HG03280 (cell line): ENCODE measurements at regions not wholly inside any gene's neighbourhood (a gene's known extent, or its start where the extent isn't known, plus 50 kb on each side); places are given as distances from the start of the nearest gene placed in this dataset.
"Not testable (repeated sequence)": the region's sequence is repeated elsewhere in the genome, so short reads cannot be mapped to it uniquely, and the experiment has no call there.

Experiments used
- ATAC-seq: cut with Tn5 transposase; IDR thresholded peaks from one replicate; pipeline ENCODE4 v1.9.1; 2021; ENCODE audit warnings: mild to moderate bottlenecking, moderate library complexity; ENCODE audit not compliant: unreplicated experiment

DNA sequence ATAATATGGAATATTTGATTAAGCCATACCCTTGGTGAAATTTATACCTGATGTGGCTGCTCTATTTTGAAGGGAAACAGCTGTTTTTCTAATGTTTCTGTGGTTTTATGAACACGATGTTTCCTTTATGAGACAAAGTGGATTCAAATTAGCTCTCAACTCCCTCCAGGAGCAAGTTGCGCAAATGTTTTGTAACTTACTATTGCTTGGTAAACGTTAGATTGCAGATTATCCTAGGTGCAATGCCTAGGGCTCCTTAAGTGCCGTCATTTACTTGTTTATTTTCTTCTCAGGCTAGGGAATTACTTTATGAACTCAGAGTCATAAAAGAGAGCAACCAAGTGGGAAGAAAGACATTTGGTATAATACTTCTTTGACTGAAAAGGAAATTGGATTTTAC is 763.1 kb downstream of the TAF11L14 start:
- ATAC-seq: no peak

DNA sequence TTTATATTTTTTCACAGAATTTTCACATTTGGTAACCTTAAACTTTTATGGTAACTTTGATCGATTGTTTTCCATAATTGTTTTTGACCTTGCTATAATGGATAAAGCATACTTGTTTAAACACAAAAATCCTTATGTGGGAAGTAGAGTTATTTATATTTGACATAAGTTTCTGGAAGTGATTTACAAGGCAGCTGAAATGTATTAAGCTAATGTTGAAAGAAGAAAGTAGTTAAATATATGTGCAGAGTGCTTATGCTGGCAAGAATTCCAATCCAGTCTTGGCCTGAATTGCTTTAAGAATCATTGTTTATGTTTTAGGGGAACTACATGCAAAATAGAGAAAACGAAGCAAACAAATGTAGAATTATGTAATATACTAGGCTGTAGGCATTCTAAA is 763.6 kb downstream of the TAF11L14 start:
- ATAC-seq: no peak

GRCh38 chr5:18399461-18400327 is 765.4 kb downstream of the TAF11L14 start:
- not testable (repeated sequence) for ATAC-seq

DNA sequence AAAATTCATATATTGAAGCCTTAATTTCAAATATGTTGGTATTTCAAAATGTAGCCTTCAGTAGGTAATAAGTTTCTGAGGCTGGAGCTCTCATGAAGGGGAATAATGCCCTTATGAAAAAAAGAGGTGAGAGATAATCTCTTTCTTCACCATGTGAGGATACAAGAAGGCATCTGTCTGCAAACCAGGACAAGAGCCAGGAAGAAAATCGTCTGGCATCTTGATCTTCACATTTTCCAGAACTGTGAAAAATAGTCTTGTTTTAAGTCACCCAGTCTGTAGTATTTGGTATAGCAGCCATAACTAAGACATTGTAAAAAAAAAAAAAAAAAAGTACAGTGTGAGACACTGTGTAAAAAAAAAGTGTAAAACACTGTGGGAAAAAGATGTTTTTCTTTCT is 768.9 kb downstream of the TAF11L14 start:
- no peak for ATAC-seq

GRCh38 chr5:18403941-18404438 is 769.7 kb downstream of the TAF11L14 start:
- no peak for ATAC-seq

DNA sequence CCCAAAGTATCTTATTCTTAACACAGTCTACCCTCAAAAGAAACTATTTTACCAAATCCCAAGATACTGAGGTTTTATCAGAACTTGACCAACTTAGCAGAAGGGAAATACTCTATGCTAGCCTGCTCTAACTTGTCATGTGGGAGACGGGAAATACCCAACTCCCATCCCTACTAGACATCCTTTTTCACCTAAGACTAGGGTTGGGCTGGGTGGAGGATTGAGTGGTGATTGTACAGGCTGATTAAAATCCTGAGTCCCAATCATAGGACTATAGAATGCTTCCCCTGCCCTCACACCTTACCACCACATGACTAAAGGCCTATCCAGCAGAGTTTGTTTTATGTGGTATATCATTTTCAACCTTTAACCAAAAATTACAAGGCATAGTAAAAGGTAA is 786.5 kb downstream of the TAF11L14 start:
- ATAC-seq: no peak

GRCh38 chr5:18433336-18433735 is 799.1 kb downstream of the TAF11L14 start:
- no peak for ATAC-seq

GRCh38 chr5:18438126-18438525 is 803.9 kb downstream of the TAF11L14 start:
- no peak for ATAC-seq

DNA sequence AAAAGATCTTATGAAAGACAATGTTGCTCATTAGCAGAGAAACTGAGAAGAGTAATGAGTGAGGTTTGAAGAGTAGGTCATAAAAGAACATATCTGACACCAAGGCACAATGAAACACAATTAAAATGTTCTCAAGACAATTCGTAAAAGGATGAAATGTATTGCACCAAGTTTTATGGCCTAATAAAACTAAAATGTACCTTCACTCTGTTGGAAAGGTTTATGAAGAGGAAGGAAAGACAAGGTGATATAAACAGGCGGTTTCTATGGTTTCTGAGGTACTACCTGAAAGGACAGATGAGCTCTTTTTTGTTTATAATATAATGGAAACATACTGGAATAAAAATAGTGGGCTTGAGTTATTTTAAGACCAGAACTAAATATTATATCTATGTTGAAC is 821.3 kb downstream of the TAF11L14 start:
- no peak for ATAC-seq

DNA sequence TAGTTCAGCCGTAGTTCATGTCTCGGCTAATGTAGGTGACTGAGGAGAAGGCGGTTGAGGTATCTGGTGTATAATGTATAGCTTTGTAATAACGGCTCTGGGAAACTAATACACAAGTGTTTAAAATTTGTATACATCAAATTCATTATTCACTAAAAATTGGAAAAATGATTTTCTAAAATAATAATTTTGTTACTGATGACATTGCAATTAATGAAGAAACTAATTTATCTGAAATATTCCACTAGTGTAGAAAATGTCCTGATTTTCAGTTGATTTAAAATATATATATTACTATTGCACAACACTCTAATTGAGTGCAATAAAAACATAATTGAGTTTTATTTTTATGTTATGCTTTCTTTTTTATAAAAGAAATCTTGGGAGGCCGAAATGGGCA is 823.0 kb downstream of the TAF11L14 start:
- ATAC-seq: no peak

DNA sequence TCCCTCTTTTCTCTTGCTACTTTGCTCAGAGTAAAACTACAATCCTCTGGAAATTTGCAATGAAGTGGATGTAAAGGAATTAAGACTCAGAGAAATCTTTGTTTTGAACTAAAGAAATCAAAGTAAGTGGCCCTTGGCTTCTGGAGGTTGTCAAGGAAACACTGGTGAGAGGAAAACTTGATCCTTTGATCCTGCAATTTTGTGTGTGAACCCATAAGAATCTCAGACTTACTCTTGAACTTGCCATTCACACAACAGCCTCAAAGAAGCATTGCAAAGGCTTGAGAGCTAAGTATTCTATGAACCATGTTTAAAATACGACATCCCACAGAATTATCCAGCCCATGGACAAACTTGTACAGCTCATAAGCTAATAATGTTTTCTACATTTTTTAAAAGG is 827.5 kb downstream of the TAF11L14 start:
- ATAC-seq: no peak

GRCh38 chr5:18465833-18466681 is 831.8 kb downstream of the TAF11L14 start:
- peak; percentile 80 for ATAC-seq

- ATAC-seq: no peak
Observed at GRCh38 chr5:18466731-18467130, 832.5 kb downstream of the TAF11L14 start.

- ATAC-seq: not testable (repeated sequence)
Observed at GRCh38 chr5:18471791-18472190, 837.5 kb downstream of the TAF11L14 start.

DNA sequence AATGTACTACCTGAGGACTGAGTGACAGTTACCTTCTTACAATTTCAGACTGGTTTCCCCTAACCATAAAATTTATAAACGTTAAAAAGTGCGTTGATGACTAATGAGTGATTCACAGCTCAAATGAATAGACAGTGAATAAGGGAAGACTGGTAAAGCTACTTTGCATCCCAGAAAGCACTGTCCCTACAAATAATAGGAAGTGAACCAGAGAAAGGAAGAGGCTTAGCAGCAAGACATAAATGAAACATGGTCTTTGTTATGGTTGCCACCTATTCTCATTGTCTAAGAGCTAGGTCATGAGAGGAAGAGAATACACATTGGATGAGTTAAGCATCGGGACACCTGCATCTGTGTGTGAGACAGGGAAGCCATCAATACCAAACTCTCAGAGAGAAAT is 849.2 kb downstream of the TAF11L14 start:
- no peak for ATAC-seq

GRCh38 chr5:18487928-18488480 is 853.7 kb downstream of the TAF11L14 start:
- no peak for ATAC-seq

GRCh38 chr5:18489703-18490102 is 855.4 kb downstream of the TAF11L14 start:
- no peak for ATAC-seq

DNA sequence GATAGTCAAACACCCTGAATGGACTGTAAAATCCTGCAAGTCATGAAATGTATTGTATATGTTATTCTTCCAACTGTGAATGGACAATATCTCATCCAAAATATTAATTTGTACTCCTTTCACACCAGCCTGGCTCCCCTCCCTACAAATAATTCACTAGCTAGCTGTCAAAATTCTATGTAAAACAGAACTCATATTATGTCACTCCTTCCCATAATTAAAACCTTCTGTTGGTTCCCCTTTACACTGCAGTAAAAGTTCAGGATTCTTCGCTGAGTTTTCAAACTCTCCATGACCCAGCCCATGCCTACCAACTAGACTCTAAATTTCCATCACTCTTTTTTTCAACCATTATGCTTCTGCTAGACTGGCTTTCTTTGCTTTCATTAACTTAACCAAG is 857.1 kb downstream of the TAF11L14 start:
- ATAC-seq: no peak

DNA sequence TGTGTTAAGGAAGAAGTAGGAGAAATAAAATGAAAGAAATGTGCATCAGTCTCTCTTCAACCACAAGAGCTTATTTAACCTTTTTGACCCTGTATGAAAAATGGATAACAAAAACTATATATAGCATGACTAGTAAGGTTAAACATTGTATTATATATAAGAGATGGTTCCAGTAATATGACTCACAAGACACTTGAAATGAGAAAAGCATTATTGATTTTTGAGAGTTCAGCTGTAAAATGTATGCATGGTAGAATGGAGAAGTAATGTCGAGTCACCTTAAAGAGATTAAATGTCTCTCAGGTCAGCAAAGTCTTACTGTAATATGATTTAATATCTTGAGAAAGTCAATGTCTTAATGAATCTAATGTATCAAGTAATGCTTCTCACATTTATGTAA is 860.9 kb downstream of the TAF11L14 start:
- no peak for ATAC-seq

GRCh38 chr5:18496041-18496440 is 861.8 kb downstream of the TAF11L14 start:
- ATAC-seq: no peak

- no peak for ATAC-seq
Observed at GRCh38 chr5:18497089-18497488, 862.8 kb downstream of the TAF11L14 start.
